ENCODE measurements at regions not wholly inside any gene's neighbourhood (a gene's known extent, or its start where the extent isn't known, plus 50 kb on each side); places are given as distances from the start of the nearest gene placed in this dataset.

- DNase-seq: no peak
Measured at GRCh38 chr10:30256084-30256483, 93.0 kb downstream of the MTPAP start.

GRCh38 chr10:30254926-30255325 is 94.2 kb downstream of the MTPAP start:
- DNase-seq: no peak

GRCh38 chr10:30248728-30249127 is 100.3 kb downstream of the MTPAP start:
- no peak for DNase-seq

GRCh38 chr10:30247704-30248103 is 101.4 kb downstream of the MTPAP start:
- DNase-seq: no peak

- no peak for DNase-seq
Measured at GRCh38 chr10:30241422-30242110, 107.5 kb downstream of the MTPAP start.

GRCh38 chr10:30238836-30239235 is 110.2 kb downstream of the MTPAP start:
- DNase-seq: no peak

GRCh38 chr10:30233186-30233959 is 115.7 kb downstream of the MTPAP start:
- no peak for DNase-seq

- no peak for DNase-seq
Measured at GRCh38 chr10:30231709-30232108, 117.4 kb downstream of the MTPAP start.

GRCh38 chr10:30231071-30231652 is 117.9 kb downstream of the MTPAP start:
- DNase-seq: no peak

- no peak for DNase-seq
Measured at GRCh38 chr10:30229536-30229935, 119.5 kb downstream of the MTPAP start.

- DNase-seq: no peak
Measured at GRCh38 chr10:30228417-30229036, 120.6 kb downstream of the MTPAP start.

GRCh38 chr10:30227481-30227880 is 121.6 kb downstream of the MTPAP start:
- DNase-seq: no peak

GRCh38 chr10:30219971-30220751 is 128.9 kb downstream of the MTPAP start:
- DNase-seq: peak; percentile 2

GRCh38 chr10:30216821-30217220 is 132.3 kb downstream of the MTPAP start:
- DNase-seq: no peak

GRCh38 chr10:30215623-30216022 is 133.5 kb downstream of the MTPAP start:
- DNase-seq: no peak

- no peak for DNase-seq
Measured at GRCh38 chr10:30215141-30215540, 133.9 kb downstream of the MTPAP start.

GRCh38 chr10:30210296-30210695 is 138.8 kb downstream of the MTPAP start:
- DNase-seq: no peak

GRCh38 chr10:30208330-30208729 is 140.7 kb downstream of the MTPAP start:
- DNase-seq: no peak

- no peak for DNase-seq
Measured at GRCh38 chr10:30207485-30208052, 141.5 kb downstream of the MTPAP start.

- DNase-seq: no peak
Measured at GRCh38 chr10:30200017-30200415, 140.6 kb upstream of the JCAD start.

- DNase-seq: no peak
Measured at GRCh38 chr10:30199376-30200016, 140.1 kb upstream of the JCAD start.

GRCh38 chr10:30197186-30197585 is 137.8 kb upstream of the JCAD start:
- no peak for DNase-seq

Data from midbrain (tissue), 1 donor.